GM19463 (cell line): ENCODE measurements at regions not wholly inside any gene's neighbourhood (a gene's known extent, or its start where the extent isn't known, plus 50 kb on each side); places are given as distances from the start of the nearest gene placed in this dataset.

Source experiments
- ATAC-seq: cut with Tn5 transposase; IDR thresholded peaks from one replicate; pipeline ENCODE4 v1.9.1; 2021; ENCODE audit warnings: mild to moderate bottlenecking, moderate library complexity; ENCODE audit not compliant: unreplicated experiment

GRCh38 chr5:88964831-88965230 lies 81.8 kb upstream of the MEF2C start:
- ATAC-seq = no peak

- no peak for ATAC-seq
These were observed 74.0 kb upstream of the MEF2C start for GRCh38 chr5:88957013-88957412.

GRCh38 chr5:88956416-88956815 lies 73.4 kb upstream of the MEF2C start:
- no peak for ATAC-seq

DNA sequence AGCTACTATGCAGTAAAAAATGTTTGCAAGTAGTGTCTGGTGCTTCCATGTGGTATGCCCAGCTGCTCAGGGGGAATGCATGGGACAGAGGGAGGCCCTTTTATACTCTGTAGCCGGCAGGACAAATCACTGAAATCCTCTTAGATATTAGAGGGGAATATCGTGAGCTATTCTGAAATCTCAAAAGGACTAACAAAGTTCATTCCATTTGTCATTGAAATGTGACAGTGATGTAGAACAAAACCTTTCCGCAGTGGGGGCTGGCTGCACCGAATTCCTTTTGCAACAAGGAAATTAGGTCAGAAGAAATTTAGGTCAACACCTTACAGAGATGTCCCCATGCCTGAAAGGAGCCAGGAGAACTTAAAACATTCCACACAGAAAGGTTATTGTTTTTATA lies 72.4 kb upstream of the MEF2C start:
- no peak for ATAC-seq

DNA sequence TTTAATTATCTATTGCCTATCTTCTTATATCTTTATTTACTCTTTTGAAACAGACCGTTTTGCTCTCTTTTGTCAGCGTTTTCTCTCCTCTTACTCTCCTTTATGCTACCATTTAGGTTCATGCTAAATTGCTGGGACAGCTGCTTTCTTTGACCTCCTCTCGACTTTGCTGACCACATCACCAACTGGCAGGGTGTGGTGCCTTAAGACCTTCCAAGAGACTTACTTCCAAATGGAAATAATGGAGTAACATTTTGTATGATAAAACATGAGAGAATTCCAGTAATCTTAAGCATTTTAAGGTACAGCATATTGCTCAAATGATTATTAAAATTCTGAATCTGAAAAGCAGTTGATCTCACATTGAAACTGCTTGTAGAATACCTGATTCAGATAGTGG lies 71.5 kb upstream of the MEF2C start:
- no peak for ATAC-seq

DNA sequence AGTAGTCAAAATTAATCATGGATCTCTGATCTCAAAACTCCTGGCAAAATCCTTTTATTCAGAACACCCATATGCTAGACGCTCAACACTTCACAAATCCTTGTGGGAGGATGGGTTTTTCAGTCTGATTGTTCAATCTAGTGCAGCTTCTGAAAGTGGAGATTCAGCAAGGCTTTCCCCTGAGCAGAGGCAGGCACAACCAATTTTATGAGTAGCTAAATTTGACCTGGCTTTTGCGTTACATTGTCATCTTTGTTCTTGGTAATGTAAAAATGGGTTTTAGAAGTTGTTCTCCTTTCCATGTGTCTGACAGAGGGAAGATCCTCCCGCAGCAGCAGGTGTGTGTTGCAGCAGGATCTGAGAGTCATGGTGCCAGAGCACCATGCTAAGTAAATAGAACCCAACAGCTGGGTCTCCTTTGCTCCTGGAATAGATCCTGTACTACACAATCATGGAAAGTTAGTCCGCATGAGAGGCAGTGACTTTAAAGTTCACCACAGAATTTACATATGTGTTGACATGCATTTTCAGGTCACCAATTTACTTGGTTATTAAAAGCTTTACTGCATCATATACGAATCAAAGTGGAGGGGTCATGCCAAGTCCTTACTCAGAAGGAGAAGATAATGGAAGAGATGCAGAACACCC lies 70.1 kb upstream of the MEF2C start:
- ATAC-seq = no peak

DNA sequence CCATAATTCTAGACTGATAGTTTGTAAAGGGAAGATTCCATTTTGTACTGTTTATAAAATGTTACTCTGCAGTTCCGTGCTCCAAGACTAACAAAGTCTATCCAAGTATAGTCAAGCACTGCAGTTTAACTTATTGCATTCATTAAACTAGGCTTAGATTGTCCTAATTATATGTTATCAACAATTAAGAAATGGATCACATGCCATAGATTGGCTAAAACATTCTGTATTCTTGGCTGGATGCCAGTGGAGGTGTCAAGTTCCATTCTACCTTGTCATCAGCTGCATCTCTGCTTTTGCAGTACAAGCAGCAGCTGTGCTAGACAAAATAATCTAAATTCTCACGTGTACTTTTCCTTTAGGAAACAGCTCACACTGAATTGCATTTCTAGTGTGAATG lies 69.4 kb upstream of the MEF2C start:
- no peak for ATAC-seq

DNA sequence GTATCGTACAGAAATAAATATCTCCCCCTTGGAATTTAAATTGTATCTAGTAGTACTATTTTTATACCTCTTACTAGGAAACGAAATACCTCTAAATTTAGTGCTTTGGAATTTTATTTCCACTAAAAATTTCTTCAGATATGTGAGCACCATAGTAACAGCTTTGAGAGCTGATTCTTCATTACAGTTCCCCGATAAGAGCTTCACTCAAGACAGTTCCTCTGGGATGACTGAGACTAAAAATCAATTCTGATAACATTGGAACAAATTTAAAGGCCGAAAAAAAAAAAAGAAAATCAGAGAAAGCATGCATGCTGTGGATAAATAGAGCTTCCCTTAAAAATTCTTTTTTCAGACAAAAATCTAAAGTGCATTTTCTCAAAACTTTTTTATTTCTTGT lies 68.5 kb upstream of the MEF2C start:
- ATAC-seq = no peak

DNA sequence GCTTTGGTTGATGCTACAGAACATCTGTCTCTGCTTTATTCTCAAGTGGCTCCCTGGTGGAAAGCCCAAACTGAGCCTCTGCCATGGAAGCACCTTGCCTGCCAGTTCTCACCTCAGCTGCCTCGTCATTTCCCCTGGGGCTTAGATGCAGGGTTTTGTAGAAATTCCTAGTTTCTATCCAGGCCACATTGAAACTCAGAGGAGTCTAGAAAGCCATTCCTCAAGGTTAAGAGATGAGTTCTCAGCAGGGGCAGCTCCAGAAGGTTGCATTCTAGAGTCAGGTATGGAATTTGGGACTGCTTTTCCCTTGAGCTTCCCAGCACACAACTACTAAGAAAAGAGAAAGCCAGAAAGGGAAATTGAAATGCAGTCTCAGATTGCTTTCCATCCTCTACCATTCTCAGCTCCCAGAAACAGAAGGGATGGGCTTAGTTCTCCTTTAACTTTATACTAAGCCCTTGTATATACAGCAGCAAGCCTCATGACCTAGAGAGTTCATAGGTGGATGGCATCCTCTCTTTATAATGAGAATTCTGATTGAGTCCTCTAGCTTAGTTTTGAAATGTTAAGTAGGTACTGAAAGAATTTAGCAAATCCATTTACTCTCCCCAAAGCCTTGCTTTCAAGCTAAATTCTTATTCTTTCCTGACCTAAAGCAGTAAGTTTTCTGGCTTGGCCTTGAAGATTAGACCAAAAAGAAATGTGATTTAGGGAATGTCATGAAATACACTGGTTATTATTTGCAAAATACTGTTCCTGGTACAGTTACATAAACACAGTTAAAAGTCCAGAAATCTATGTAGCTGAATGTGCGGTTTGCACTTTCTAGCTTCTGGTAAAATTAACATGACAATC lies 66.0 kb upstream of the MEF2C start:
- no peak for ATAC-seq

- no peak for ATAC-seq
These were observed 62.0 kb upstream of the MEF2C start for GRCh38 chr5:88944751-88945531.

- ATAC-seq = no peak
These were observed 58.6 kb upstream of the MEF2C start for GRCh38 chr5:88941581-88941980.

- ATAC-seq = peak; percentile 92
These were observed 57.7 kb upstream of the MEF2C start for GRCh38 chr5:88940713-88941112.

GRCh38 chr5:88939300-88939699 lies 56.3 kb upstream of the MEF2C start:
- no peak for ATAC-seq

GRCh38 chr5:88938488-88938887 lies 55.5 kb upstream of the MEF2C start:
- no peak for ATAC-seq

GRCh38 chr5:88937406-88937805 lies 54.4 kb upstream of the MEF2C start:
- no peak for ATAC-seq

- no peak for ATAC-seq
These were observed 51.5 kb upstream of the MEF2C start for GRCh38 chr5:88934439-88934838.
